SK-N-SH treated with all-trans-retinoic acid at 6 μM for 48 hours (cell line): ENCODE measurements at regions not wholly inside any gene's neighbourhood (a gene's known extent, or its start where the extent isn't known, plus 50 kb on each side); places are given as distances from the start of the nearest gene placed in this dataset.

Experiments
- ATAC-seq: fragments of 200-7000 bp; cut with Tn5 transposase; 3 replicates; pipeline ENCODE4 v1.9.1; 2020; ENCODE audit warnings: mild to moderate bottlenecking, moderate library complexity
- ARNTL ChIP-seq: fragments of 450-650 bp; formaldehyde crosslinking; IDR thresholded peaks from 2 replicates; pipeline ENCODE4 v1.5.0; 2020; ENCODE audit warnings: low read depth, mild to moderate bottlenecking, moderate library complexity, borderline replicate concordance
- BACH2 ChIP-seq: fragments of 250-450 bp; sonication (Bioruptor Pico); IDR thresholded peaks from 2 replicates; pipeline ENCODE4 v1.9.0; 2021; ENCODE audit warnings: mild to moderate bottlenecking, borderline replicate concordance
- CSDC2 ChIP-seq: fragments of 250-450 bp; sonication (Bioruptor Pico); IDR thresholded peaks from 2 replicates; pipeline ENCODE4 v1.5.0; 2020; ENCODE audit warnings: mild to moderate bottlenecking, moderate library complexity
- ESRRG ChIP-seq: fragments of 250-450 bp; sonication (Bioruptor Pico); IDR thresholded peaks from 2 replicates; pipeline ENCODE4 v1.6.1; 2021; ENCODE audit warnings: mild to moderate bottlenecking
- GLIS3 ChIP-seq: fragments of 250-450 bp; sonication (Bioruptor Pico); IDR thresholded peaks from 2 replicates; pipeline ENCODE4 v1.5.0; 2020; ENCODE audit warnings: mild to moderate bottlenecking, moderate library complexity
- ISL1 ChIP-seq: fragments of 250-450 bp; sonication (Bioruptor Pico); IDR thresholded peaks from 2 replicates; pipeline ENCODE4 v2.1.2; 2022; ENCODE audit warnings: mild to moderate bottlenecking, moderate library complexity
- OSR1 ChIP-seq: fragments of 250-450 bp; sonication (Bioruptor Pico); IDR thresholded peaks from 2 replicates; pipeline ENCODE4 v1.8.0; 2022; ENCODE audit warnings: moderate library complexity, mild to moderate bottlenecking, inconsistent platforms
- PPARA ChIP-seq: fragments of 250-450 bp; sonication (Bioruptor Pico); IDR thresholded peaks from 2 replicates; pipeline ENCODE4 v1.5.0; 2020; ENCODE audit warnings: mild to moderate bottlenecking, borderline replicate concordance
- RARB ChIP-seq: fragments of 250-450 bp; sonication (Bioruptor Pico); IDR thresholded peaks from 2 replicates; pipeline ENCODE4 v1.8.0; 2021; ENCODE audit warnings: mild to moderate bottlenecking, moderate library complexity
- SNAI2 ChIP-seq: fragments of 250-450 bp; sonication (Bioruptor Pico); IDR thresholded peaks from 2 replicates; pipeline ENCODE4 v1.5.0; 2020; ENCODE audit warnings: mild to moderate bottlenecking, moderate library complexity
- TCF4 ChIP-seq: fragments of 250-450 bp; sonication (Bioruptor Pico); IDR thresholded peaks from 2 replicates; pipeline ENCODE4 v1.8.0; 2021; ENCODE audit warnings: mild to moderate bottlenecking, moderate library complexity, borderline replicate concordance
- TOX ChIP-seq: fragments of 250-450 bp; sonication (Bioruptor Pico); IDR thresholded peaks from 2 replicates; pipeline ENCODE4 v1.8.0; 2021; ENCODE audit warnings: mild to moderate bottlenecking, moderate library complexity, borderline replicate concordance
- ZC3H10 ChIP-seq: fragments of 250-450 bp; sonication (Bioruptor Pico); IDR thresholded peaks from 2 replicates; pipeline ENCODE4 v1.5.1; 2021; ENCODE audit warnings: mild to moderate bottlenecking, moderate library complexity
- ZFP3 ChIP-seq: fragments of 250-450 bp; sonication (Bioruptor Pico); IDR thresholded peaks from 2 replicates; pipeline ENCODE4 v1.5.0; 2020; ENCODE audit warnings: mild to moderate bottlenecking, moderate library complexity
- ZFP30 ChIP-seq: fragments of 450-650 bp; formaldehyde crosslinking; IDR thresholded peaks from 2 replicates; pipeline ENCODE4 v1.5.0; 2022; ENCODE audit warnings: mild to moderate bottlenecking, moderate library complexity
- ZNF70 ChIP-seq: fragments of 450-650 bp; formaldehyde crosslinking; IDR thresholded peaks from 2 replicates; pipeline ENCODE4 v1.5.0; 2020; ENCODE audit warnings: mild to moderate bottlenecking, moderate library complexity
- ZNF8 ChIP-seq: fragments of 450-650 bp; formaldehyde crosslinking; IDR thresholded peaks from 2 replicates; pipeline ENCODE4 v1.5.0; 2020; ENCODE audit warnings: mild to moderate bottlenecking, moderate library complexity
- TF ChIP-seq, protein P1 (sequence below): fragments of 250-450 bp; sonication (Bioruptor Pico); IDR thresholded peaks from 2 replicates; pipeline ENCODE4 v1.5.1; 2020; ENCODE audit warnings: low read depth, mild to moderate bottlenecking, moderate library complexity
- TF ChIP-seq, protein P2 (sequence below): fragments of 250-450 bp; sonication (Bioruptor Pico); IDR thresholded peaks from 2 replicates; pipeline ENCODE4 v1.8.0; 2020; ENCODE audit warnings: mild to moderate bottlenecking, moderate library complexity, borderline replicate concordance
- TF ChIP-seq, protein P3 (sequence below): fragments of 250-450 bp; sonication (Bioruptor Pico); IDR thresholded peaks from 2 replicates; pipeline ENCODE4 v1.8.0; 2021; ENCODE audit warnings: low read depth, mild to moderate bottlenecking, moderate library complexity, borderline replicate concordance
- TF ChIP-seq, protein P4 (sequence below): fragments of 250-450 bp; sonication (Bioruptor Pico); IDR thresholded peaks from 2 replicates; pipeline ENCODE4 v1.5.1; 2021; ENCODE audit warnings: mild to moderate bottlenecking, moderate library complexity
- TF ChIP-seq, protein P5 (sequence below): fragments of 250-450 bp; sonication (Bioruptor Pico); IDR thresholded peaks from 2 replicates; pipeline ENCODE4 v1.5.0; 2020; ENCODE audit warnings: mild to moderate bottlenecking, moderate library complexity

DNA sequence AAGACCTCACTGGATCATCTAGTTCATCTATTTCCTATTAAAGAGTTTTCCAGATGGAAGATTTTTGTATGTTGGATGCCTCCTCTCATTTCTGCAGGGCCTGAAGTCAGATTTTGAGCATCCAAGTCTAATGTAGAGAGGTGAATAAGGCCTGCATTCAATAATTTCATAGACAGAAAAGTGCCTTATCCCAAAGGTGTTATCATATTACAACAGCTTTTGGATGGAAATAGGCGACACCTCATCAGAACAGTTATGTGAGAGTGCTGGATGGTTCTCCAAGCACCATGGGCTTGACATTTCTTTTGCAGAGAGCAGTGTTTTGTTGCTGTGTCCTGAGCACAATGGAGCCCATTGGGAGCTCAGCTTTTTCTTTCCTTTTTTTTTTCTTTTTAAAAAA lies 162.4 kb upstream of the MEOX2 start:
- TF ChIP-seq, protein P1, sequence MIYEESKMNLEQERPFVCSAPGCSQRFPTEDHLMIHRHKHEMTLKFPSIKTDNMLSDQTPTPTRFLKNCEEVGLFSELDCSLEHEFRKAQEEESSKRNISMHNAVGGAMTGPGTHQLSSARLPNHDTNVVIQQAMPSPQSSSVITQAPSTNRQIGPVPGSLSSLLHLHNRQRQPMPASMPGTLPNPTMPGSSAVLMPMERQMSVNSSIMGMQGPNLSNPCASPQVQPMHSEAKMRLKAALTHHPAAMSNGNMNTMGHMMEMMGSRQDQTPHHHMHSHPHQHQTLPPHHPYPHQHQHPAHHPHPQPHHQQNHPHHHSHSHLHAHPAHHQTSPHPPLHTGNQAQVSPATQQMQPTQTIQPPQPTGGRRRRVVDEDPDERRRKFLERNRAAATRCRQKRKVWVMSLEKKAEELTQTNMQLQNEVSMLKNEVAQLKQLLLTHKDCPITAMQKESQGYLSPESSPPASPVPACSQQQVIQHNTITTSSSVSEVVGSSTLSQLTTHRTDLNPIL (CRISPR knock-in tag) = no peak
- TF ChIP-seq ZNF8 (CRISPR knock-in tag) (no peak), ESRRG (CRISPR knock-in tag) (no peak), TOX (CRISPR knock-in tag) (no peak), ARNTL (CRISPR knock-in tag) (no peak), ZFP30 (CRISPR knock-in tag) (no peak), TCF4 (CRISPR knock-in tag) (no peak), GLIS3 (no peak), ZFP3 (no peak), ISL1 (no peak), SNAI2 (CRISPR knock-in tag) (no peak), CSDC2 (CRISPR knock-in tag) (no peak), PPARA (CRISPR knock-in tag) (no peak), ZC3H10 (CRISPR knock-in tag) (no peak)
- TF ChIP-seq, protein P2, sequence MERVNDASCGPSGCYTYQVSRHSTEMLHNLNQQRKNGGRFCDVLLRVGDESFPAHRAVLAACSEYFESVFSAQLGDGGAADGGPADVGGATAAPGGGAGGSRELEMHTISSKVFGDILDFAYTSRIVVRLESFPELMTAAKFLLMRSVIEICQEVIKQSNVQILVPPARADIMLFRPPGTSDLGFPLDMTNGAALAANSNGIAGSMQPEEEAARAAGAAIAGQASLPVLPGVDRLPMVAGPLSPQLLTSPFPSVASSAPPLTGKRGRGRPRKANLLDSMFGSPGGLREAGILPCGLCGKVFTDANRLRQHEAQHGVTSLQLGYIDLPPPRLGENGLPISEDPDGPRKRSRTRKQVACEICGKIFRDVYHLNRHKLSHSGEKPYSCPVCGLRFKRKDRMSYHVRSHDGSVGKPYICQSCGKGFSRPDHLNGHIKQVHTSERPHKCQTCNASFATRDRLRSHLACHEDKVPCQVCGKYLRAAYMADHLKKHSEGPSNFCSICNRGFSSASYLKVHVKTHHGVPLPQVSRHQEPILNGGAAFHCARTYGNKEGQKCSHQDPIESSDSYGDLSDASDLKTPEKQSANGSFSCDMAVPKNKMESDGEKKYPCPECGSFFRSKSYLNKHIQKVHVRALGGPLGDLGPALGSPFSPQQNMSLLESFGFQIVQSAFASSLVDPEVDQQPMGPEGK (CRISPR knock-in tag) = no peak
- TF ChIP-seq, protein P3, sequence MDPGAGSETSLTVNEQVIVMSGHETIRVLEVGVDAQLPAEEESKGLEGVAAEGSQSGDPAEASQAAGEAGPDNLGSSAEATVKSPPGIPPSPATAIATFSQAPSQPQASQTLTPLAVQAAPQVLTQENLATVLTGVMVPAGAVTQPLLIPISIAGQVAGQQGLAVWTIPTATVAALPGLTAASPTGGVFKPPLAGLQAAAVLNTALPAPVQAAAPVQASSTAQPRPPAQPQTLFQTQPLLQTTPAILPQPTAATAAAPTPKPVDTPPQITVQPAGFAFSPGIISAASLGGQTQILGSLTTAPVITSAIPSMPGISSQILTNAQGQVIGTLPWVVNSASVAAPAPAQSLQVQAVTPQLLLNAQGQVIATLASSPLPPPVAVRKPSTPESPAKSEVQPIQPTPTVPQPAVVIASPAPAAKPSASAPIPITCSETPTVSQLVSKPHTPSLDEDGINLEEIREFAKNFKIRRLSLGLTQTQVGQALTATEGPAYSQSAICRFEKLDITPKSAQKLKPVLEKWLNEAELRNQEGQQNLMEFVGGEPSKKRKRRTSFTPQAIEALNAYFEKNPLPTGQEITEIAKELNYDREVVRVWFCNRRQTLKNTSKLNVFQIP (CRISPR knock-in tag) = no peak
- TF ChIP-seq, protein P4, sequence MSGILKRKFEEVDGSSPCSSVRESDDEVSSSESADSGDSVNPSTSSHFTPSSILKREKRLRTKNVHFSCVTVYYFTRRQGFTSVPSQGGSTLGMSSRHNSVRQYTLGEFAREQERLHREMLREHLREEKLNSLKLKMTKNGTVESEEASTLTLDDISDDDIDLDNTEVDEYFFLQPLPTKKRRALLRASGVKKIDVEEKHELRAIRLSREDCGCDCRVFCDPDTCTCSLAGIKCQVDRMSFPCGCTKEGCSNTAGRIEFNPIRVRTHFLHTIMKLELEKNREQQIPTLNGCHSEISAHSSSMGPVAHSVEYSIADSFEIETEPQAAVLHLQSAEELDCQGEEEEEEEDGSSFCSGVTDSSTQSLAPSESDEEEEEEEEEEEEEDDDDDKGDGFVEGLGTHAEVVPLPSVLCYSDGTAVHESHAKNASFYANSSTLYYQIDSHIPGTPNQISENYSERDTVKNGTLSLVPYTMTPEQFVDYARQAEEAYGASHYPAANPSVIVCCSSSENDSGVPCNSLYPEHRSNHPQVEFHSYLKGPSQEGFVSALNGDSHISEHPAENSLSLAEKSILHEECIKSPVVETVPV = no peak
- TF ChIP-seq, protein P5, sequence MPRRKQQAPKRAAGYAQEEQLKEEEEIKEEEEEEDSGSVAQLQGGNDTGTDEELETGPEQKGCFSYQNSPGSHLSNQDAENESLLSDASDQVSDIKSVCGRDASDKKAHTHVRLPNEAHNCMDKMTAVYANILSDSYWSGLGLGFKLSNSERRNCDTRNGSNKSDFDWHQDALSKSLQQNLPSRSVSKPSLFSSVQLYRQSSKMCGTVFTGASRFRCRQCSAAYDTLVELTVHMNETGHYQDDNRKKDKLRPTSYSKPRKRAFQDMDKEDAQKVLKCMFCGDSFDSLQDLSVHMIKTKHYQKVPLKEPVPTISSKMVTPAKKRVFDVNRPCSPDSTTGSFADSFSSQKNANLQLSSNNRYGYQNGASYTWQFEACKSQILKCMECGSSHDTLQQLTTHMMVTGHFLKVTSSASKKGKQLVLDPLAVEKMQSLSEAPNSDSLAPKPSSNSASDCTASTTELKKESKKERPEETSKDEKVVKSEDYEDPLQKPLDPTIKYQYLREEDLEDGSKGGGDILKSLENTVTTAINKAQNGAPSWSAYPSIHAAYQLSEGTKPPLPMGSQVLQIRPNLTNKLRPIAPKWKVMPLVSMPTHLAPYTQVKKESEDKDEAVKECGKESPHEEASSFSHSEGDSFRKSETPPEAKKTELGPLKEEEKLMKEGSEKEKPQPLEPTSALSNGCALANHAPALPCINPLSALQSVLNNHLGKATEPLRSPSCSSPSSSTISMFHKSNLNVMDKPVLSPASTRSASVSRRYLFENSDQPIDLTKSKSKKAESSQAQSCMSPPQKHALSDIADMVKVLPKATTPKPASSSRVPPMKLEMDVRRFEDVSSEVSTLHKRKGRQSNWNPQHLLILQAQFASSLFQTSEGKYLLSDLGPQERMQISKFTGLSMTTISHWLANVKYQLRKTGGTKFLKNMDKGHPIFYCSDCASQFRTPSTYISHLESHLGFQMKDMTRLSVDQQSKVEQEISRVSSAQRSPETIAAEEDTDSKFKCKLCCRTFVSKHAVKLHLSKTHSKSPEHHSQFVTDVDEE (CRISPR knock-in tag) = no peak
- no peak for ATAC-seq

- TF ChIP-seq ZNF8 (CRISPR knock-in tag) (no peak), SNAI2 (CRISPR knock-in tag) (no peak), ARNTL (CRISPR knock-in tag) (no peak), BACH2 (CRISPR knock-in tag) (no peak), ESRRG (CRISPR knock-in tag) (no peak), TCF4 (CRISPR knock-in tag) (no peak), RARB (CRISPR knock-in tag) (no peak), ZC3H10 (CRISPR knock-in tag) (no peak), PPARA (CRISPR knock-in tag) (no peak), ZFP30 (CRISPR knock-in tag) (no peak), ZNF70 (no peak), OSR1 (CRISPR knock-in tag) (no peak), GLIS3 (no peak), TOX (CRISPR knock-in tag) (no peak)
- TF ChIP-seq, protein P4 = no peak
- TF ChIP-seq, protein P5 (CRISPR knock-in tag) = no peak
- TF ChIP-seq, protein P1 (CRISPR knock-in tag) = no peak
- ATAC-seq = no peak
Measured at GRCh38 chr7:15848362-15848761, 161.9 kb upstream of the MEOX2 start.
